Gastroesophageal sphincter (tissue), 3 donors: ENCODE measurements at regions not wholly inside any gene's neighbourhood (a gene's known extent, or its start where the extent isn't known, plus 50 kb on each side); places are given as distances from the start of the nearest gene placed in this dataset.
"Not testable (repeated sequence)": the region's sequence is repeated elsewhere in the genome, so short reads cannot be mapped to it uniquely, and the experiment has no call there.

Source experiments
- CTCF ChIP-seq, 4 experiments: fragments of 200-600 bp in 2 of 4; fragments of 450-650 bp in 2 of 4; sonication (generic) in 1 of 4; IDR thresholded peaks; one replicate each; pipeline ENCODE4 v1.5.1; 2017 to 2019; ENCODE audit warnings: antibody characterized with exemption in 4 of 4, mild to moderate bottlenecking in 2 of 4, moderate library complexity in 2 of 4
- EP300 ChIP-seq: sonication (generic); formaldehyde crosslinking; IDR thresholded peaks from one replicate; pipeline ENCODE4 v1.6.1; 2017; ENCODE audit warnings: antibody characterized with exemption, mild to moderate bottlenecking
- POLR2A ChIP-seq, 2 donors: fragments of 450-650 bp; IDR thresholded peaks; one replicate each; pipeline ENCODE4 v1.6.1; 2017; ENCODE audit warnings: antibody characterized with exemption in 2 of 2, mild to moderate bottlenecking in 2 of 2, moderate library complexity in 1 of 2
- POLR2AphosphoS5 ChIP-seq: sonication (generic); formaldehyde crosslinking; IDR thresholded peaks from one replicate; pipeline ENCODE4 v1.6.1; 2017; ENCODE audit warnings: antibody characterized with exemption

GRCh38 chr10:87306681-87307080 lies 50.9 kb upstream of the NUTM2D start:
- not testable (repeated sequence) for TF ChIP-seq CTCF (IDR thresholded peaks at IDR 0.05); POLR2A (IDR thresholded peaks at IDR 0.05); POLR2AphosphoS5; EP300
